Thoracic aorta (tissue), 2 donors: ENCODE measurements at regions not wholly inside any gene's neighbourhood (a gene's known extent, or its start where the extent isn't known, plus 50 kb on each side); places are given as distances from the start of the nearest gene placed in this dataset.

ENCODE experiments used
- ATAC-seq: fragments of 150-250 bp; one replicate; pipeline ENCODE4 v1.8.0; 2017; ENCODE audit warnings: low read depth; ENCODE audit not compliant: insufficient number of reproducible peaks, low FRiP score
- DNase-seq: peaks from one replicate; pipeline ENCODE4 v3.0.0-alpha.2; 2020; ENCODE audit warnings: low spot score
- H3K27ac ChIP-seq, 2 donors: fragments of 200-600 bp; sonication (generic); 1 replicate in 1 of 2; 2 replicates in 1 of 2; pipeline ENCODE4 v1.5.1; 2016; ENCODE audit warnings: mild to moderate bottlenecking in 2 of 2, moderate library complexity in 2 of 2
- H3K27me3 ChIP-seq: fragments of 200-600 bp; sonication (generic); replicated peaks from 2 replicates; pipeline ENCODE4 v1.6.0; 2016; ENCODE audit warnings: mild to moderate bottlenecking; ENCODE audit not compliant: insufficient read depth
- H3K36me3 ChIP-seq: fragments of 200-600 bp; sonication (generic); one replicate; pipeline ENCODE4 v1.5.1; 2016
- H3K4me1 ChIP-seq, 2 donors: fragments of 200-600 bp; sonication (generic); 1 replicate in 1 of 2; 2 replicates in 1 of 2; pipeline versions ENCODE4 v1.5.1 to v1.6.0; 2016; ENCODE audit warnings: low read depth in 2 of 2, mild to moderate bottlenecking in 1 of 2; ENCODE audit not compliant: control insufficient read depth in 1 of 2
- H3K4me3 ChIP-seq: fragments of 200-600 bp; sonication (generic); 2 replicates; pipeline ENCODE4 v1.5.1; 2016; ENCODE audit warnings: mild to moderate bottlenecking
- H3K9me3 ChIP-seq: fragments of 200-600 bp; sonication (generic); 2 replicates; pipeline ENCODE4 v1.5.1; 2016
- CTCF ChIP-seq: fragments of 200-600 bp; sonication (generic); IDR thresholded peaks from one replicate; pipeline ENCODE4 v1.5.1; 2019; ENCODE audit warnings: antibody characterized with exemption

- no peak for TF ChIP-seq CTCF
- Histone ChIP-seq H3K4me1 (no peaks in the 10 kb centered on the region), H3K27ac (no peak overlapping the region), H3K27me3 (no peaks in the 10 kb centered on the region), H3K4me3 (no peak overlapping the region), H3K36me3 (no peaks in the 10 kb centered on the region), H3K9me3 (no peaks in the 10 kb centered on the region)
- ATAC-seq (no peak), DNase-seq (no peak)
Measured at GRCh38 chr20:48382304-48382703, 445.5 kb downstream of the PREX1 start.

- H3K9me3 ChIP-seq: no peaks in the 10 kb centered on the region
- H3K4me3 ChIP-seq: no peak overlapping the region
- no peak overlapping the region for H3K27ac ChIP-seq
- H3K4me1 ChIP-seq: no peaks in the 10 kb centered on the region
- H3K27me3 ChIP-seq: no peaks in the 10 kb centered on the region
- DNase-seq (no peak), ATAC-seq (no peak)
- no peak for TF ChIP-seq CTCF
- H3K36me3 ChIP-seq: no peaks in the 10 kb centered on the region
Measured at GRCh38 chr20:48381353-48382120, 446.3 kb downstream of the PREX1 start.

- no peaks in the 10 kb centered on the region for H3K36me3 ChIP-seq
- ATAC-seq (no peak), DNase-seq (no peak)
- no peak overlapping the region for H3K27ac ChIP-seq
- no peak for TF ChIP-seq CTCF
- H3K9me3 ChIP-seq: no peaks in the 10 kb centered on the region
- no peaks in the 10 kb centered on the region for H3K4me1 ChIP-seq
- H3K4me3 ChIP-seq: no peak overlapping the region
- H3K27me3 ChIP-seq: no peaks in the 10 kb centered on the region
Measured at GRCh38 chr20:48380661-48381060, 447.1 kb downstream of the PREX1 start.

- ATAC-seq (no peak), DNase-seq (no peak)
- Histone ChIP-seq H3K27me3 (no peaks in the 10 kb centered on the region), H3K9me3 (no peaks in the 10 kb centered on the region), H3K36me3 (no peaks in the 10 kb centered on the region), H3K27ac (no peak overlapping the region), H3K4me3 (no peak overlapping the region), H3K4me1 (no peaks in the 10 kb centered on the region)
- no peak for TF ChIP-seq CTCF
Measured at GRCh38 chr20:48378976-48379675, 448.7 kb downstream of the PREX1 start.

- Histone ChIP-seq H3K4me3 (no peak overlapping the region), H3K27ac (no peak overlapping the region), H3K4me1 (no peaks in the 10 kb centered on the region), H3K36me3 (no peaks in the 10 kb centered on the region), H3K27me3 (no peaks in the 10 kb centered on the region), H3K9me3 (no peaks in the 10 kb centered on the region)
- ATAC-seq (no peak), DNase-seq (no peak)
- no peak for TF ChIP-seq CTCF
Measured at GRCh38 chr20:48377940-48378339, 449.9 kb downstream of the PREX1 start.
